ENCODE measurements at regions not wholly inside any gene's neighbourhood (a gene's known extent, or its start where the extent isn't known, plus 50 kb on each side); places are given as distances from the start of the nearest gene placed in this dataset.

DNA sequence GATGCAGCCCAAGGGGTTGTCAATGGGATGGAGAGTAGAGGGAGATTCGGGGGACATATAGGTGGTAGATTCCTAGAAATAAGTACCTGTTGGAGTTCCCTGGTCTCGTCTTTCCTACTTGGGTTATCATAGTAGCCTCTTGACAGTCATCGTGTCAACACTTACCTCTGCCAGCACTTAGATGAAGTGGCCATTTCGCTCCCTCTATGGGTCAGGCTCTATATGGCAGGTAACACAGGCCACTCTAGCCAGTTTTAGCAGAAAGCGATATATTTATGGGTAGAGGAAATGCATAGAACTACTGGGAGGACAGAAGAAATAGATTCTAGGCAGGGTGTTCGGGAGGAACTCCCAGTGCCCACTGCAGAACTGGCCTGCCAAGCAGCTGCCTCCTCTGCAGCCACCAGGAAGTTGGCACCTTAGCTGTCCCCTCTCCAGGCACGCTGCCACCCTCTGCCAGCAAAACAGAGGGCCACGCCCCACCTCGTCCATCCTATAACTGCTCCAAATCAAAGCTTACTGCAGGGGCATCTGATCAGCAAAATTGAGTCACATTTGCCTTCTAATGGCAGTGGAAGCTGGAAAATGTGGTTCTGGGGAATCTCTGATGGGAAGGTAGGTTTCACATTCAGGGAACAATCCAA is 181.3 kb downstream of the INSIG2 start:
- TF ChIP-seq, protein P1, sequence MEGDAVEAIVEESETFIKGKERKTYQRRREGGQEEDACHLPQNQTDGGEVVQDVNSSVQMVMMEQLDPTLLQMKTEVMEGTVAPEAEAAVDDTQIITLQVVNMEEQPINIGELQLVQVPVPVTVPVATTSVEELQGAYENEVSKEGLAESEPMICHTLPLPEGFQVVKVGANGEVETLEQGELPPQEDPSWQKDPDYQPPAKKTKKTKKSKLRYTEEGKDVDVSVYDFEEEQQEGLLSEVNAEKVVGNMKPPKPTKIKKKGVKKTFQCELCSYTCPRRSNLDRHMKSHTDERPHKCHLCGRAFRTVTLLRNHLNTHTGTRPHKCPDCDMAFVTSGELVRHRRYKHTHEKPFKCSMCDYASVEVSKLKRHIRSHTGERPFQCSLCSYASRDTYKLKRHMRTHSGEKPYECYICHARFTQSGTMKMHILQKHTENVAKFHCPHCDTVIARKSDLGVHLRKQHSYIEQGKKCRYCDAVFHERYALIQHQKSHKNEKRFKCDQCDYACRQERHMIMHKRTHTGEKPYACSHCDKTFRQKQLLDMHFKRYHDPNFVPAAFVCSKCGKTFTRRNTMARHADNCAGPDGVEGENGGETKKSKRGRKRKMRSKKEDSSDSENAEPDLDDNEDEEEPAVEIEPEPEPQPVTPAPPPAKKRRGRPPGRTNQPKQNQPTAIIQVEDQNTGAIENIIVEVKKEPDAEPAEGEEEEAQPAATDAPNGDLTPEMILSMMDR (IDR thresholded peaks at IDR 0.05), result no peak
- TF ChIP-seq POLR2A (IDR thresholded peaks at IDR 0.05), result no peak

Data from thyroid gland (tissue), 4 donors.